ENCODE measurements at regions not wholly inside any gene's neighbourhood (a gene's known extent, or its start where the extent isn't known, plus 50 kb on each side); places are given as distances from the start of the nearest gene placed in this dataset.

- TF ChIP-seq CTCF (IDR thresholded peaks at IDR 0.05): no peak
- Histone ChIP-seq H3K27me3 (no peaks in the 10 kb centered on the region), H3K36me3 (no peaks in the 10 kb centered on the region), H3K4me3 (no peak overlapping the region), H3K27ac (no peak overlapping the region), H3K4me1 (no peaks in the 10 kb centered on the region), H3K9me3 (no peaks in the 10 kb centered on the region)
- DNase-seq (ENCODE audit: low spot score in 2 of 2): no peak
- intact Hi-C loops (cut with DNase I): no loop called here
Observed at GRCh38 chr4:147299205-147299604, 181.7 kb upstream of the EDNRA start.

- Histone ChIP-seq H3K27me3 (no peaks in the 10 kb centered on the region), H3K36me3 (no peaks in the 10 kb centered on the region), H3K4me1 (no peaks in the 10 kb centered on the region), H3K27ac (no peak overlapping the region), H3K4me3 (no peak overlapping the region), H3K9me3 (no peaks in the 10 kb centered on the region)
- no peak for DNase-seq (ENCODE audit: low spot score in 2 of 2)
- no peak for TF ChIP-seq CTCF (IDR thresholded peaks at IDR 0.05)
- intact Hi-C loops (cut with DNase I): no loop called here
Observed at GRCh38 chr4:147303174-147303872, 177.6 kb upstream of the EDNRA start.

GRCh38 chr4:147303873-147304229 lies 177.0 kb upstream of the EDNRA start:
- TF ChIP-seq CTCF (IDR thresholded peaks at IDR 0.05): no peak
- intact Hi-C loops (cut with DNase I): no loop called here
- H3K27ac ChIP-seq: no peak overlapping the region
- H3K36me3 ChIP-seq: no peaks in the 10 kb centered on the region
- H3K9me3 ChIP-seq: no peaks in the 10 kb centered on the region
- no peaks in the 10 kb centered on the region for H3K4me1 ChIP-seq
- no peak overlapping the region for H3K4me3 ChIP-seq
- H3K27me3 ChIP-seq: no peaks in the 10 kb centered on the region
- no peak for DNase-seq (ENCODE audit: low spot score in 2 of 2)

GRCh38 chr4:147307896-147308674 lies 172.8 kb upstream of the EDNRA start:
- intact Hi-C loops (cut with DNase I): no loop called here
- Histone ChIP-seq H3K36me3 (no peaks in the 10 kb centered on the region), H3K4me1 (no peaks in the 10 kb centered on the region), H3K9me3 (no peaks in the 10 kb centered on the region), H3K27ac (no peak overlapping the region), H3K4me3 (no peak overlapping the region), H3K27me3 (no peaks in the 10 kb centered on the region)
- DNase-seq (ENCODE audit: low spot score in 2 of 2): no peak
- no peak for TF ChIP-seq CTCF (IDR thresholded peaks at IDR 0.05)

GRCh38 chr4:147309434-147309833 lies 171.5 kb upstream of the EDNRA start:
- no peak for TF ChIP-seq CTCF (IDR thresholded peaks at IDR 0.05)
- no peaks in the 10 kb centered on the region for H3K27me3 ChIP-seq
- H3K4me3 ChIP-seq: no peak overlapping the region
- H3K36me3 ChIP-seq: no peaks in the 10 kb centered on the region
- H3K27ac ChIP-seq: no peak overlapping the region
- no peaks in the 10 kb centered on the region for H3K9me3 ChIP-seq
- H3K4me1 ChIP-seq: no peaks in the 10 kb centered on the region
- DNase-seq (ENCODE audit: low spot score in 2 of 2): no peak
- intact Hi-C loops (cut with DNase I): no loop called here

All from ascending aorta (tissue), 2 donors.